ENCODE measurements at regions not wholly inside any gene's neighbourhood (a gene's known extent, or its start where the extent isn't known, plus 50 kb on each side); places are given as distances from the start of the nearest gene placed in this dataset.
A peak's percentile ranks its signal among the peaks of the same experiment; 100 is the strongest.

DNA sequence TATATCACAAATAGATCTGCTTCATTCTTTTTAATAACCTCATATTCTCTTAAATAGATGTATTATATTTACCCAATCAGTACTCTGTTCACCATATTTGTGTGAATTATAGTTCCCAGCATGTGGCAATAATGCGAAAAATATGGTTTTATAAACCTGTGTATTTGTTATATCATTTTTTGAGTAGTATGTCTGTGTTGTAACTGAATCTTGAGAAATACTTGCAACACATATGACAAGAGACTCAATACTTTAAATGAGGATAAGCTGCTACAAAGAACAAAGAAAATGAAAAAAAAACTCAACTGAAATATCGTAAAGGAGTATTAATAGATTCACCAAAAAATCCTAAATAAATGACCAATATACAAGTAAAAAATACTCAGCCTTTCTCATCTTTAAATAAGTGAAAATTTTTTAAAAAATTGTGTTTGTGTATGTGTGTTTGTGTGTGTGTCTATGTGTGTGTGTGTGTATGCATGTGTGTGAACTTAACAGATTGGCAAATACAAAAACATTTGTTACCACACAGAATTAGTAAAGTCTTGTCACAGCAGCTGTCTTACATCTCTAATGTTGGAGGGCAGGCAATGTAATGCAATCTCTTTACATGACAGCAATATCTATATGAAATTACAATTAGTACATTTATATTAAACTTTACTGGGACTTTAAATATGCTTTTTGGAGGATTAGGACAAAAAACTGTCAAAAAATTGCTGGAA, 441.9 kb upstream of the MGAT4C start:
- TF ChIP-seq, protein P1, sequence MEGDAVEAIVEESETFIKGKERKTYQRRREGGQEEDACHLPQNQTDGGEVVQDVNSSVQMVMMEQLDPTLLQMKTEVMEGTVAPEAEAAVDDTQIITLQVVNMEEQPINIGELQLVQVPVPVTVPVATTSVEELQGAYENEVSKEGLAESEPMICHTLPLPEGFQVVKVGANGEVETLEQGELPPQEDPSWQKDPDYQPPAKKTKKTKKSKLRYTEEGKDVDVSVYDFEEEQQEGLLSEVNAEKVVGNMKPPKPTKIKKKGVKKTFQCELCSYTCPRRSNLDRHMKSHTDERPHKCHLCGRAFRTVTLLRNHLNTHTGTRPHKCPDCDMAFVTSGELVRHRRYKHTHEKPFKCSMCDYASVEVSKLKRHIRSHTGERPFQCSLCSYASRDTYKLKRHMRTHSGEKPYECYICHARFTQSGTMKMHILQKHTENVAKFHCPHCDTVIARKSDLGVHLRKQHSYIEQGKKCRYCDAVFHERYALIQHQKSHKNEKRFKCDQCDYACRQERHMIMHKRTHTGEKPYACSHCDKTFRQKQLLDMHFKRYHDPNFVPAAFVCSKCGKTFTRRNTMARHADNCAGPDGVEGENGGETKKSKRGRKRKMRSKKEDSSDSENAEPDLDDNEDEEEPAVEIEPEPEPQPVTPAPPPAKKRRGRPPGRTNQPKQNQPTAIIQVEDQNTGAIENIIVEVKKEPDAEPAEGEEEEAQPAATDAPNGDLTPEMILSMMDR (conservative IDR thresholded peaks at IDR 0.05; ENCODE audit: low read length), result no peak
- peak; percentile 50 for DNase-seq (ENCODE audit: low read depth)
- H3K4me3 ChIP-seq (ENCODE audit: low read length), result no peak overlapping the region

DNA sequence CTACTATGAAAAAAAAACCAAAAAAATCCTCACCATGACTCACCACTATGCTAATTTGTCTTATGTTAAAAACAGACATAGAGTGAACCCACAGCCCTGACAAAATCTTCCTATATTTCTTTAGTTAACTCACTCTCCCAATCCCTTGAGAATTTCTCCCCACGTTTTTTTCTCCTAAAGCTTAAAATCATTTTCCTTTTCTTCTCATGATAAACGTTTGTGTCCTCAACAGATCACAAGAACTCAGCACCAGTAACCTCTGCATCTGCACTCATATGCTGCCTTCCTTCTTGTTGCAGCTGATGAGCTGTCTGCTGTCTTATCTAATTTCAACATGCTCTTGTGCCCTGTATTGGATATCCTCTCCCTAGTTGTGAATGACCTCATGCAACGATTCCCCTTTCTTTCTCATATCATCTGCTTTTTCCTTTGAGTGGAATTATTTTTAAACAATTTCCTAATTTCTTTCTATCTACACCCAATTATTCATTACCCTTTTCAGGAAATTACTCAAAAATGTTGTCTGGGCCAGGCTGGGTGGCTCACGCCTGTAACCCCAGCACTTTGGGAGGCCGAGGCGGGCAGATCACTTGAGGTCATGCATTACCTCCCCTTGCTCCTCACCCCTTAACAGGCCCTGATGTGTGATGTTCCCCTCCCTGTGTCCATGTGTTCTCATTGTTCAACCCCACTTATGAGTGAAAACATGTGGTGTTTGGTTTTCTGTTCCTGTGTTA, 427.5 kb upstream of the MGAT4C start:
- TF ChIP-seq, protein P1 (conservative IDR thresholded peaks at IDR 0.05; ENCODE audit: low read length), result no peak
- no peak overlapping the region for H3K4me3 ChIP-seq (ENCODE audit: low read length)
- no peak for DNase-seq (ENCODE audit: low read depth)

DNA sequence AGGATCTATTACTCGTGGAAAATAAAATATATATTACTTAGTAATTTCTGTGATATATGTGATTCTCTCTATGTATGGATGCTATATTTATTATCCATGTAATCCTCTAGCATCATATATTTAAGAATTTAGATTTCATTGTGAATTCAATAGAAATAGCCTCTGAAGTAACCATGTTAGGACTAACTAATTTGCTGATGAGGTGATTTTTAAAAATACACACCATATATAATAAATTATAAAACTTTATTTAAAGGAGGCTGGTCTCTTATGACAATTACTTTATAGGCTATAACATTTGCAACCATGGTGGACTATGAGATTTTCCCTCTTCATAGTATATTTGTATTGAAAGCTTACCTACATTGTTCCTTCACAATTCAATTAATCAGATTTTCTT, 424.9 kb upstream of the MGAT4C start:
- no peak for DNase-seq (ENCODE audit: low read depth)
- TF ChIP-seq, protein P1 (conservative IDR thresholded peaks at IDR 0.05; ENCODE audit: low read length), result no peak

DNA sequence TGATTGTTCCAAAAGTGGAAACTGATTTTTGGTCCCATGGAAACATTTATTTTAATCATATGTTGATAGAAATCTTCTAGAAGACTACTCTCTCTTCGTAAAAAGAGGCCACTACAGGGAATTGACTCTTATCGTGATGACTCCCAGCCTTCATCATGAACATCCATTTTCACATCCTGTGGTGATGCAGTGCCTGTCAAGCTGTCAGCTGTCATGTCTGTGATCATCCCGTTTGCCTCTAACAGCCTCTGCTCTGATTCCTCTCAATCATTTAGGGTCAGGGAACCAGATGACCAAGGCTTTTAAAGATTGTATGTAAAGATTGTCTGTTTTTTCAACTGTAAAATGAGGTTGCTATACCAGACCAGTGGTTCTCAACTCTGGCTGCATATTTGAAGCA, 419.0 kb upstream of the MGAT4C start:
- TF ChIP-seq, protein P1 (conservative IDR thresholded peaks at IDR 0.05; ENCODE audit: low read length), result no peak
- H3K4me3 ChIP-seq (ENCODE audit: low read length), result no peak overlapping the region
- DNase-seq (ENCODE audit: low read depth), result no peak

More for the DNA sequence above, 424.9 kb upstream of the MGAT4C start:
- H3K4me3 ChIP-seq (ENCODE audit: low read length), result no peak overlapping the region

DNA sequence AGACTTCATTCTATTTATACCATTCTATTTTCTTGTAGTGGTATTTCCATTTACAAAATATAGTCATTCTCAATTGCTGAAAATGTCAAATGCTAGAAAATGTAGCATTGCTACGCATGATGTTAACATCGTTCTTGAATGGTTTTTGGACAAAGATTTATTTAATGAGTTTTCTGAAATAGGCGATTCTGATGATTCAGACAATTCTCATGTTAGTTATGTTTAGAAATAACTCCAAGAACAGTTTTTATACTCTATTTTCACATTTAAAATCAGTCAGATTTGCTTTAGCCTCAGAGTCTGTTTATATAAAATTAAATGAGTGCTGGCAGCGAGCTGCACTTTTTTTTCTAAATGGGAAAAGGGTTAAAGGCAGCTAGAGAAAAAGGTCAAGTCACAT, 414.8 kb upstream of the MGAT4C start:
- DNase-seq (ENCODE audit: low read depth), result no peak
- TF ChIP-seq, protein P1 (conservative IDR thresholded peaks at IDR 0.05; ENCODE audit: low read length), result no peak
- H3K4me3 ChIP-seq (ENCODE audit: low read length), result no peak overlapping the region

DNA sequence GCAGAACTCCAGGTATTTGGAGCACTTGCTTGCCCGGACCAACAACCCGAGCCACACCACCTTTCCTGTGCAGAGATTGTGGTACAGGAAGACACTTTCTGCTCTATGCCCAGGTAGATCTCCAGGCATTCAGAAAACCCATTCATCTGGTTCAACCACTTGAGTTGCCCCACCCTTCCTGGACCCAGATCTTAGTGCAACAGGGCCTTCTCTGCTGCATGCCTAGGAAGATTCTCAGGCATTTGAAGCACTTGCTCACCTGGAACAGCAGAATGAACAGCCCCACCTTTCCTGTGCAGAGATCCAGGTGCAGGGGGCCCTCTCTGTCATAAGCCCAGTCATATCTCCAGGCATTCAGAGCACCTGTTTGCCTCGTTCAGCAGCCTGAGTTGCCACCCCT, 412.8 kb upstream of the MGAT4C start:
- no peak overlapping the region for H3K4me3 ChIP-seq (ENCODE audit: low read length)
- DNase-seq (ENCODE audit: low read depth), result no peak
- TF ChIP-seq, protein P1 (conservative IDR thresholded peaks at IDR 0.05; ENCODE audit: low read length), result no peak

DNA sequence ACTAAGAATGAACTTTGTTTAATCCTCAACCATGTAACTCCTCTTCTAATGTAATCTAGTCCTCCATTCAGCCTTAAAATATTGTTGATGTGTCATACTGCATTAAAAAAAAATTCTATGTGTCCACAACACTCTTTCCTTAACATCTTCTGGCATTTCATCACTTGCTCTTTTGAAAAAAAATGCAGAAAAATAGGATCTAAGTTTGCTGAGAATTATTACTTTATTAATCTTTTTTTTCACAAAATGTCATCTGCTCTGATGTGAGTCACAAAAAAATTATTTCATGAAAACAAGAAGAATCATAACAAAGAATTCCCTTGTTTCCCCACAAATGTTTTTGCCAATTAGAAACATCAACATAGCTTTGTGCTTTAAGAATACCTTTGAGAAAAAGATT, 410.1 kb upstream of the MGAT4C start:
- TF ChIP-seq, protein P1 (conservative IDR thresholded peaks at IDR 0.05; ENCODE audit: low read length), result no peak
- peak; percentile 16 for DNase-seq (ENCODE audit: low read depth)
- H3K4me3 ChIP-seq (ENCODE audit: low read length), result no peak overlapping the region

Measured in AG10803 (cell line).